GM12878 (cell line): ENCODE measurements at regions not wholly inside any gene's neighbourhood (a gene's known extent, or its start where the extent isn't known, plus 50 kb on each side); places are given as distances from the start of the nearest gene placed in this dataset.

Source experiments
- ATAC-seq: fragments of 200-7000 bp; cut with Tn5 transposase; 3 replicates; pipeline ENCODE4 v1.9.1; 2020; ENCODE audit warnings: mild to moderate bottlenecking, moderate library complexity
- BruUV-seq: library from RNA; stranded (reverse); fragments of 400-500 nt; replicated peaks from 2 replicates; lab custom pipeline; 2021; lab: Mats Ljungman, UMichigan
- CTCF ChIA-PET: fragments of 300-600 bp; sonication (Branson Sonifier 250); formaldehyde crosslinking; extraction: SDS; loops from one replicate; lab custom pipeline; 2021; ENCODE audit warnings: inconsistent platforms; lab: Yijun Ruan, JAX
- POLR2A ChIA-PET: fragments of 350-600 bp; formaldehyde crosslinking; extraction: SDS; loops from one replicate; lab custom pipeline; 2021; ENCODE audit warnings: inconsistent platforms; lab: Charles Lee
- RAD21 ChIA-PET: fragments of 300-600 bp; sonication (Branson Sonifier 250); formaldehyde crosslinking; loops from one replicate; lab custom pipeline; 2023; ENCODE audit warnings: antibody characterized with exemption; ENCODE audit not compliant: unreplicated experiment; lab: Charles Lee
- SMC1A ChIA-PET: fragments of 300-600 bp; sonication (Branson Sonifier 250); formaldehyde crosslinking; loops from one replicate; lab custom pipeline; 2023; ENCODE audit not compliant: unreplicated experiment, uncharacterized antibody; lab: Charles Lee
- DNase-seq: peaks from one replicate; pipeline ENCODE4 v3.0.0-alpha.2; 2011; ENCODE audit warnings: low read depth, low spot score
- FAIRE-seq: peaks from 3 replicates; lab custom pipeline; 2011; peaks lifted over from hg19 to GRCh38; lab: Jason Lieb, UNC
- H2AFZ ChIP-seq: 2 replicates; pipeline ENCODE4 v1.6.0; 2011; ENCODE audit warnings: low read depth, low read length, control low read depth; ENCODE audit not compliant: control insufficient read depth
- H3K27ac ChIP-seq: 2 replicates; pipeline ENCODE4 v1.5.1; 2011; ENCODE audit warnings: control low read depth; ENCODE audit not compliant: control insufficient read depth, insufficient read depth
- H3K27me3 ChIP-seq, 2 experiments: replicated peaks in 1 of 2; 2 replicates each; pipeline versions ENCODE4 v1.6.0 to v1.6.1; 2011; ENCODE audit warnings: low read length in 1 of 2; ENCODE audit not compliant: control insufficient read depth in 2 of 2, insufficient read depth in 2 of 2
- H3K36me3 ChIP-seq, 2 experiments: 2 replicates each; pipeline ENCODE4 v1.5.1; 2011; ENCODE audit warnings: low read length in 1 of 2; ENCODE audit not compliant: control insufficient read depth in 2 of 2, insufficient read depth in 2 of 2
- H3K4me1 ChIP-seq: 2 replicates; pipeline ENCODE4 v1.6.1; 2011; ENCODE audit warnings: mild to moderate bottlenecking, low read length, moderate library complexity, mixed read lengths; ENCODE audit not compliant: control insufficient read depth, insufficient read depth
- H3K4me2 ChIP-seq: 2 replicates; pipeline ENCODE4 v1.6.0; 2011; ENCODE audit warnings: control low read depth; ENCODE audit not compliant: control insufficient read depth, insufficient read depth
- H3K4me3 ChIP-seq: fragments of 200-600 bp; sonication (generic); 2 replicates; pipeline ENCODE4 v1.5.1; 2016
- H3K79me2 ChIP-seq: 2 replicates; pipeline ENCODE4 v1.6.0; 2011; ENCODE audit warnings: low read length; ENCODE audit not compliant: control insufficient read depth, insufficient read depth
- H3K9ac ChIP-seq: 2 replicates; pipeline ENCODE4 v1.8.0; 2011; ENCODE audit warnings: low read length, control low read depth, mixed read lengths; ENCODE audit not compliant: control insufficient read depth, insufficient read depth
- H3K9me3 ChIP-seq: replicated peaks from 3 replicates; pipeline ENCODE4 v1.5.1; 2011; ENCODE audit warnings: mild to moderate bottlenecking, low read length; ENCODE audit not compliant: control insufficient read depth, insufficient read depth
- H4K20me1 ChIP-seq: 2 replicates; pipeline ENCODE4 v1.6.0; 2011; ENCODE audit not compliant: control insufficient read depth, insufficient read depth
- BRCA1 ChIP-seq: IDR thresholded peaks from 2 replicates; pipeline ENCODE4 v1.6.1; 2011; ENCODE audit warnings: low read depth, low read length, improper control_type of control experiment
- CHD1 ChIP-seq: IDR thresholded peaks from 2 replicates; pipeline ENCODE4 v1.6.1; 2012; ENCODE audit warnings: low read depth, low read length, improper control_type of control experiment
- EED ChIP-seq: sonication (generic); IDR thresholded peaks from 2 replicates; pipeline ENCODE4 v1.6.1; 2016; ENCODE audit warnings: antibody characterized with exemption, low read depth
- JUND ChIP-seq: IDR thresholded peaks from 2 replicates; pipeline ENCODE4 v1.6.1; 2012; ENCODE audit warnings: low read depth, mild to moderate bottlenecking, low read length, improper control_type of control experiment, moderate library complexity
- MXI1 ChIP-seq: fragments of 150-350 bp; IDR thresholded peaks from 2 replicates; pipeline ENCODE4 v1.6.1; 2011; ENCODE audit warnings: low read depth, mild to moderate bottlenecking, inconsistent platforms, low read length, improper control_type of control experiment
- NFIC ChIP-seq: IDR thresholded peaks from 2 replicates; pipeline ENCODE4 v1.6.1; 2012; ENCODE audit warnings: low read depth, mild to moderate bottlenecking, inconsistent platforms, low read length, moderate library complexity
- NRF1 ChIP-seq: conservative IDR thresholded peaks from 2 replicates; pipeline ENCODE4 v1.6.1; 2011; ENCODE audit warnings: mild to moderate bottlenecking, low read depth, low read length, improper control_type of control experiment
- RB1 ChIP-seq: fragments of 450-650 bp; formaldehyde crosslinking; IDR thresholded peaks from 2 replicates; pipeline ENCODE4 v1.6.1; 2017; ENCODE audit warnings: mild to moderate bottlenecking, borderline replicate concordance
- SP1 ChIP-seq: IDR thresholded peaks from one replicate; pipeline ENCODE4 v1.6.1; 2011; ENCODE audit warnings: low read depth, low read length
- WRNIP1 ChIP-seq: IDR thresholded peaks from 2 replicates; pipeline ENCODE4 v1.6.1; 2011; ENCODE audit warnings: low read depth, low read length, improper control_type of control experiment, borderline replicate concordance
- ZNF622 ChIP-seq: fragments of 450-650 bp; IDR thresholded peaks from 2 replicates; pipeline ENCODE4 v1.6.1; 2017; ENCODE audit warnings: mild to moderate bottlenecking, inconsistent platforms
- WGBS: methylation state at CpG from one replicate; pipeline ENCODE4 v1.1.6; 2016; ENCODE audit warnings: low lambda C conversion rate; ENCODE audit not compliant: insufficient replicate concordance, insufficient coverage; ENCODE audit errors: missing lambda C conversion rate; 5-methylcytosine and 5-hydroxymethylcytosine counted together
- in situ Hi-C: fragments of 300-500 bp; cut with MboI; formaldehyde crosslinking; loops from 9 replicates; pipeline ENCODE4 v1.14.3; 2018; ENCODE audit warnings: mixed read lengths
- intact Hi-C: fragments of 100-400 bp; cut with micrococcal nuclease; formaldehyde crosslinking; loops from one replicate; pipeline ENCODE4 v1.14.2; 2022; ENCODE audit not compliant: unreplicated experiment
- TF ChIP-seq, protein P1 (sequence below): fragments of 450-650 bp; IDR thresholded peaks from 2 replicates; pipeline ENCODE4 v1.6.1; 2017; ENCODE audit warnings: borderline replicate concordance
- TF ChIP-seq, protein P2 (sequence below): IDR thresholded peaks from 2 replicates; pipeline ENCODE4 v1.6.1; 2012; ENCODE audit warnings: mild to moderate bottlenecking, low read depth, low read length

DNA sequence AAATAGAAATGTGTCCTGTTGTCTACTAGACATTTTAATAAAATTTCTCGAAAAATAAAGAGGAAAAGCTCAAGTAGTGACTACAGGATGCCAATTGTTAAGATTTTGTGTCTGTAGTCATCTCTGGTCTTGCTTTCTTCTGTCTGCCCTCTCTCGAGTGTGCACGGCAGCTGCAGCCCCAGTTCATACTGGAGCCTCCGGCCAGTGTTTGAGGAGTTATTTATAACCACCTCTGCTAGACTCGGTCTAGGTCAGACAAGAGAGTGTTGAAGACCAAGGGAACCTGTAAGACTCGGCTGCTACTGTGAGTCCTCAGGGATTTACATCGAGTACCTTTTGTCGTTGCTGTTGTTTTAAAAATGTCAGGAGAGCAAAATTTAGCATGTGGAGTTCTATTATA, 810.1 kb upstream of the POU3F3 start:
- ChIA-PET RAD21 (no interaction called here), POLR2A (no interaction called here), CTCF (no interaction called here), SMC1A (no interaction called here)
- Histone ChIP-seq H3K27me3 (no peaks in the 10 kb centered on the region), H3K4me1 (no peaks in the 10 kb centered on the region), H3K4me3 (no peak overlapping the region), H3K4me2 (no peak overlapping the region), H3K9ac (no peak overlapping the region), H3K79me2 (no peaks in the 10 kb centered on the region), H2AFZ (no peak overlapping the region), H4K20me1 (no peaks in the 10 kb centered on the region), H3K27ac (no peak overlapping the region), H3K36me3 (no peaks in the 10 kb centered on the region), H3K9me3 (no peaks in the 10 kb centered on the region)
- 35% methylated on average over 8 of the region's 8 CpGs for WGBS
- DNase-seq (no peak), ATAC-seq (no peak), FAIRE-seq (no peak)
- TF ChIP-seq CHD1 (no peak), NFIC (no peak), RB1 (no peak), ZNF622 (no peak), JUND (no peak), EED (no peak), MXI1 (no peak), NRF1 (no peak), BRCA1 (no peak), WRNIP1 (no peak), SP1 (no peak)
- TF ChIP-seq, protein P1, sequence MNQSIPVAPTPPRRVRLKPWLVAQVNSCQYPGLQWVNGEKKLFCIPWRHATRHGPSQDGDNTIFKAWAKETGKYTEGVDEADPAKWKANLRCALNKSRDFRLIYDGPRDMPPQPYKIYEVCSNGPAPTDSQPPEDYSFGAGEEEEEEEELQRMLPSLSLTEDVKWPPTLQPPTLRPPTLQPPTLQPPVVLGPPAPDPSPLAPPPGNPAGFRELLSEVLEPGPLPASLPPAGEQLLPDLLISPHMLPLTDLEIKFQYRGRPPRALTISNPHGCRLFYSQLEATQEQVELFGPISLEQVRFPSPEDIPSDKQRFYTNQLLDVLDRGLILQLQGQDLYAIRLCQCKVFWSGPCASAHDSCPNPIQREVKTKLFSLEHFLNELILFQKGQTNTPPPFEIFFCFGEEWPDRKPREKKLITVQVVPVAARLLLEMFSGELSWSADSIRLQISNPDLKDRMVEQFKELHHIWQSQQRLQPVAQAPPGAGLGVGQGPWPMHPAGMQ, result no peak
- TF ChIP-seq, protein P2, sequence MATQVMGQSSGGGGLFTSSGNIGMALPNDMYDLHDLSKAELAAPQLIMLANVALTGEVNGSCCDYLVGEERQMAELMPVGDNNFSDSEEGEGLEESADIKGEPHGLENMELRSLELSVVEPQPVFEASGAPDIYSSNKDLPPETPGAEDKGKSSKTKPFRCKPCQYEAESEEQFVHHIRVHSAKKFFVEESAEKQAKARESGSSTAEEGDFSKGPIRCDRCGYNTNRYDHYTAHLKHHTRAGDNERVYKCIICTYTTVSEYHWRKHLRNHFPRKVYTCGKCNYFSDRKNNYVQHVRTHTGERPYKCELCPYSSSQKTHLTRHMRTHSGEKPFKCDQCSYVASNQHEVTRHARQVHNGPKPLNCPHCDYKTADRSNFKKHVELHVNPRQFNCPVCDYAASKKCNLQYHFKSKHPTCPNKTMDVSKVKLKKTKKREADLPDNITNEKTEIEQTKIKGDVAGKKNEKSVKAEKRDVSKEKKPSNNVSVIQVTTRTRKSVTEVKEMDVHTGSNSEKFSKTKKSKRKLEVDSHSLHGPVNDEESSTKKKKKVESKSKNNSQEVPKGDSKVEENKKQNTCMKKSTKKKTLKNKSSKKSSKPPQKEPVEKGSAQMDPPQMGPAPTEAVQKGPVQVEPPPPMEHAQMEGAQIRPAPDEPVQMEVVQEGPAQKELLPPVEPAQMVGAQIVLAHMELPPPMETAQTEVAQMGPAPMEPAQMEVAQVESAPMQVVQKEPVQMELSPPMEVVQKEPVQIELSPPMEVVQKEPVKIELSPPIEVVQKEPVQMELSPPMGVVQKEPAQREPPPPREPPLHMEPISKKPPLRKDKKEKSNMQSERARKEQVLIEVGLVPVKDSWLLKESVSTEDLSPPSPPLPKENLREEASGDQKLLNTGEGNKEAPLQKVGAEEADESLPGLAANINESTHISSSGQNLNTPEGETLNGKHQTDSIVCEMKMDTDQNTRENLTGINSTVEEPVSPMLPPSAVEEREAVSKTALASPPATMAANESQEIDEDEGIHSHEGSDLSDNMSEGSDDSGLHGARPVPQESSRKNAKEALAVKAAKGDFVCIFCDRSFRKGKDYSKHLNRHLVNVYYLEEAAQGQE, result no peak
- BruUV-seq, result no TSS peak
- intact Hi-C loops (no loop called here), in situ Hi-C loops (loop anchor here (25.0 kb wide), 1 partner anchor 818 kb away; the partner anchor contains the start of gene POU3F3)
